GM12875 (cell line): ENCODE measurements at regions not wholly inside any gene's neighbourhood (a gene's known extent, or its start where the extent isn't known, plus 50 kb on each side); places are given as distances from the start of the nearest gene placed in this dataset.

Experiments
- H3K4me3 ChIP-seq: one replicate; pipeline ENCODE4 v1.5.1; 2011; ENCODE audit warnings: low read depth, low read length, control low read depth
- CTCF ChIP-seq: IDR thresholded peaks from 2 replicates; pipeline ENCODE4 v1.5.1; 2011; ENCODE audit warnings: low read depth, mild to moderate bottlenecking, control low read depth, inconsistent platforms, low read length, moderate library complexity, borderline replicate concordance; ENCODE audit not compliant: insufficient read depth

GRCh38 chr7:145184956-145185355 is 349.1 kb upstream of the TPK1 start:
- no peak overlapping the region for H3K4me3 ChIP-seq
- no peak for TF ChIP-seq CTCF

DNA sequence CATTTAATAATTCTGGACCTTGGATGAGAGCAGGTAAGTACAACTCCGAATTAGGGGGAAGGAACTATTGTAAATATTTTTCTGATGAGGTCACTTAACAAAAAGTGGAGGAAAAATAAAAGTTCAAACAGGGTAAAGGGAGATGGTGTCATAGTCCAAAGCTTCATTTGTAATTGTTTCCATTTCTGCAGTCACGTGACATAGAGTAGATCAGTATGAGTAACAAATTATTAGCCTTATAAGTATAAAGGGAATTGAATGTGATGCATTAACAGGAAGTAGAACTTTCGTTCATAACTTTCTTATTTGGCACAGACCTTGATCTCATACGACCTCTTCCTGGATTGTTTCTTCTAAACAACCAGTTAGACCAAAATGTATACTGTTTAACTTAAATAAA is 347.2 kb upstream of the TPK1 start:
- no peak for TF ChIP-seq CTCF
- H3K4me3 ChIP-seq: no peak overlapping the region

GRCh38 chr7:145175366-145175765 is 339.5 kb upstream of the TPK1 start:
- no peak for TF ChIP-seq CTCF
- no peak overlapping the region for H3K4me3 ChIP-seq

- TF ChIP-seq CTCF: no peak
- H3K4me3 ChIP-seq: no peak overlapping the region
Observed at GRCh38 chr7:145169908-145170307, 334.1 kb upstream of the TPK1 start.

- no peak for TF ChIP-seq CTCF
- H3K4me3 ChIP-seq: no peak overlapping the region
Observed at GRCh38 chr7:145168879-145169278, 333.0 kb upstream of the TPK1 start.

GRCh38 chr7:145168427-145168826 is 332.6 kb upstream of the TPK1 start:
- no peak for TF ChIP-seq CTCF
- no peak overlapping the region for H3K4me3 ChIP-seq

DNA sequence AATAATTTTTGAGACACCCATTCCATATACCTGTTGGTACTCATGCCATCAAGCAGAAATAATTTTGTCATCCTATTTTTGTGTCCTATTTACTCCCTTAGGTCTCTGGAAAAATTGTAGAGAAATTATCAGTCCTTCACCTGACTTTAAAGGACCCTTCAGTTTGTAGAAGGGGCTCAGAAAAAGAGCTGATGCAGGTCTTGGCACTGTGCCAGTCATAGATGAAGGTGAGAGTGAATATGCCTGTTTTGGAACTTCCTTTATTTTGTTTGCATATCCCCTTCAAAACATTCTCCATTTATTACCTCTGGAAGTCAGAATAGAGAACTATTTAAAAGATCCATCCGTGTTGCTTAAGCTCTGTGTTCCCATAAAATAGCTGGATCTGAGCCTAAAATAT is 321.0 kb upstream of the TPK1 start:
- no peak overlapping the region for H3K4me3 ChIP-seq
- no peak for TF ChIP-seq CTCF
